ENCODE measurements at regions not wholly inside any gene's neighbourhood (a gene's known extent, or its start where the extent isn't known, plus 50 kb on each side); places are given as distances from the start of the nearest gene placed in this dataset.
"Not testable (repeated sequence)": the region's sequence is repeated elsewhere in the genome, so short reads cannot be mapped to it uniquely, and the experiment has no call there.

DNA sequence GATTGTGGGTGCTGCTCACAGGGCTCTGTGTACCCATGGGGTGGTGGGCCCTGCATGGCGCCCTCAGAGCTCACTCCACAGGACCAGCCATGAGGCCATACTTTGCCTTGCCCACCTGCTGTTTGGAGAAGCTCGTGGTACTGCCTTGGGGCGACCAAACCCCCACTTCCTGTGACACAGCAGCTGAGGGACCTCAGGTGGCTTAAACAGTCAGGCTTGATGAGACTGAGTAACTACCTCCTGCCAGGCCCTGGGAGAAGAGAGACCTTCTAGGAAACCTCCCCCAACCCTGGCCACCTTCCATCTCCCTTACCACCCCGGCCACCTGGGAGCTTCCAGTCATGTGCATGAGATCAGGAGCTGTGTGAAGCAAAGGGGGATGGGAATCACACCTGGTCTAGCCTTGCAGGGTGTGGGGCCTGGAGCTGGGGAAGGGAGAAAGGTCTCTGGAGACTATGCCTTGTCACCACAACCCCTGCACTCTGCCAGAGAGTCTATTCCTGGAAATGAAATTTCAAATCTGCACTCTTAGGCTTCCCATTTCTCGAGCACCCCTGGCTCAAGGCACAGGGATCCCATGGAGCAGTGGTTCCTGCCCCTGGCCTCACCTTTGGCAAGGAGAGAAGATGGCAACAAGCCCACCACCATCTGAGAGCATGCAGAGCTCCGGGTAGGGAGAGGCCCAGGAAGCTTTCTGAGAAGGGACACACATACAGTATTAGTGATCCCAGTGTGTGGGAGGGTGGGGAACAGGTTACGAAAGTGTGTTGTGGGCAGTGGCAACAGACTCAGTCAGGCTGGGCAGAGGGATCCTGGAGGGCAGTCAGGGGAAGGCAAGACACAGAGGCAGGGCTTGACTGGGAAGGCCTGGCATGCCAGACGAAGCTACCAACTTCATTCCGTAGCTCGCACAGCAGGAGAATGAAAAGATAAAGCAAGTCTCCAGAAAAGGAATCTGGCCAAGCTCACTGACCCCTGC lies 125.0 kb downstream of the URI1 start:
- DNase-seq (no peak), ATAC-seq (ENCODE audit: insufficient read depth, low FRiP score) (no peak)
- Histone ChIP-seq H3K4me1 (ENCODE audit: control insufficient read depth in 5 of 5, insufficient read depth in 5 of 5, low read length in 5 of 5) (peaks cover 0 to 12% (median 0%) of the 10 kb centered on the region in 5 donors), H3K9me3 (ENCODE audit: control insufficient read depth in 4 of 4, insufficient read depth in 3 of 4, low read length in 3 of 4) (no peaks in the 10 kb centered on the region), H3K4me3 (no peak overlapping the region), H3K27me3 (ENCODE audit: control insufficient read depth in 3 of 3, insufficient read depth in 3 of 3, low read length in 2 of 3) (no peaks in the 10 kb centered on the region), H3K36me3 (ENCODE audit: control insufficient read depth in 4 of 4, insufficient read depth in 4 of 4, low read length in 4 of 4) (no peaks in the 10 kb centered on the region), H3K27ac (ENCODE audit: low read depth in 1 of 2, low read length in 1 of 2) (no peak overlapping the region), H3K9ac (ENCODE audit: insufficient read depth in 1 of 2, low read length in 2 of 2) (no peak overlapping the region)
- 75 to 79% methylated on average over 10 of the region's 10 CpGs for WGBS, 2 donors
- TF ChIP-seq, protein P1, sequence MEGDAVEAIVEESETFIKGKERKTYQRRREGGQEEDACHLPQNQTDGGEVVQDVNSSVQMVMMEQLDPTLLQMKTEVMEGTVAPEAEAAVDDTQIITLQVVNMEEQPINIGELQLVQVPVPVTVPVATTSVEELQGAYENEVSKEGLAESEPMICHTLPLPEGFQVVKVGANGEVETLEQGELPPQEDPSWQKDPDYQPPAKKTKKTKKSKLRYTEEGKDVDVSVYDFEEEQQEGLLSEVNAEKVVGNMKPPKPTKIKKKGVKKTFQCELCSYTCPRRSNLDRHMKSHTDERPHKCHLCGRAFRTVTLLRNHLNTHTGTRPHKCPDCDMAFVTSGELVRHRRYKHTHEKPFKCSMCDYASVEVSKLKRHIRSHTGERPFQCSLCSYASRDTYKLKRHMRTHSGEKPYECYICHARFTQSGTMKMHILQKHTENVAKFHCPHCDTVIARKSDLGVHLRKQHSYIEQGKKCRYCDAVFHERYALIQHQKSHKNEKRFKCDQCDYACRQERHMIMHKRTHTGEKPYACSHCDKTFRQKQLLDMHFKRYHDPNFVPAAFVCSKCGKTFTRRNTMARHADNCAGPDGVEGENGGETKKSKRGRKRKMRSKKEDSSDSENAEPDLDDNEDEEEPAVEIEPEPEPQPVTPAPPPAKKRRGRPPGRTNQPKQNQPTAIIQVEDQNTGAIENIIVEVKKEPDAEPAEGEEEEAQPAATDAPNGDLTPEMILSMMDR (IDR thresholded peaks at IDR 0.05; ENCODE audit: control extremely low read depth, extremely low read depth), result no peak

- not testable (repeated sequence) for H3K27me3 ChIP-seq (ENCODE audit: control insufficient read depth in 3 of 3, insufficient read depth in 3 of 3, low read length in 2 of 3); H3K9ac ChIP-seq (ENCODE audit: insufficient read depth in 1 of 2, low read length in 2 of 2); H3K36me3 ChIP-seq (ENCODE audit: control insufficient read depth in 4 of 4, insufficient read depth in 4 of 4, low read length in 4 of 4); DNase-seq; H3K4me3 ChIP-seq; ATAC-seq (ENCODE audit: insufficient read depth, low FRiP score); H3K27ac ChIP-seq (ENCODE audit: low read depth in 1 of 2, low read length in 1 of 2); H3K9me3 ChIP-seq (ENCODE audit: control insufficient read depth in 4 of 4, insufficient read depth in 3 of 4, low read length in 3 of 4)
- H3K4me1 ChIP-seq (ENCODE audit: control insufficient read depth in 5 of 5, insufficient read depth in 5 of 5, low read length in 5 of 5), result peaks cover 0 to 12% (median 0%) of the 10 kb centered on the region in 5 donors
- 85 to 96% methylated on average over 2 of the region's 2 CpGs for WGBS, 2 donors
Measured at GRCh38 chr19:30067956-30068506, 126.0 kb downstream of the URI1 start.

- ATAC-seq (ENCODE audit: insufficient read depth, low FRiP score) (no peak), DNase-seq (no peak)
- no peaks in the 10 kb centered on the region for H3K9me3 ChIP-seq (ENCODE audit: control insufficient read depth in 4 of 4, insufficient read depth in 3 of 4, low read length in 3 of 4)
- no peak overlapping the region for H3K27ac ChIP-seq (ENCODE audit: low read depth in 1 of 2, low read length in 1 of 2)
- TF ChIP-seq, protein P1 (IDR thresholded peaks at IDR 0.05; ENCODE audit: control extremely low read depth, extremely low read depth), result no peak
- H3K4me3 ChIP-seq, result no peak overlapping the region
- no peaks in the 10 kb centered on the region for H3K36me3 ChIP-seq (ENCODE audit: control insufficient read depth in 4 of 4, insufficient read depth in 4 of 4, low read length in 4 of 4)
- no peak overlapping the region for H3K9ac ChIP-seq (ENCODE audit: insufficient read depth in 1 of 2, low read length in 2 of 2)
- 89 to 94% methylated on average over 2 of the region's 2 CpGs for WGBS, 2 donors
- no peaks in the 10 kb centered on the region for H3K27me3 ChIP-seq (ENCODE audit: control insufficient read depth in 3 of 3, insufficient read depth in 3 of 3, low read length in 2 of 3)
- peaks cover 0 to 12% (median 0%) of the 10 kb centered on the region in 5 donors for H3K4me1 ChIP-seq (ENCODE audit: control insufficient read depth in 5 of 5, insufficient read depth in 5 of 5, low read length in 5 of 5)
Measured at GRCh38 chr19:30068528-30069395, 126.7 kb downstream of the URI1 start.
